ENCODE measurements at regions not wholly inside any gene's neighbourhood (a gene's known extent, or its start where the extent isn't known, plus 50 kb on each side); places are given as distances from the start of the nearest gene placed in this dataset.

- Mint-ChIP-seq H3K27me3 (ENCODE audit: low read depth) (peaks cover 20% of the 10 kb centered on the region), H3K4me3 (ENCODE audit: unreplicated experiment) (no peak overlapping the region), H3K4me1 (ENCODE audit: low read depth) (no peaks in the 10 kb centered on the region), H3K36me3 (ENCODE audit: low read depth) (no peaks in the 10 kb centered on the region), H3K27ac (ENCODE audit: unreplicated experiment) (no peak overlapping the region), H3K9me3 (ENCODE audit: low read depth) (no peaks in the 10 kb centered on the region)
- TF ChIP-seq CTCF (IDR thresholded peaks at IDR 0.05), result peak; percentile 83
- no peak for DNase-seq (ENCODE audit: low spot score)
Measured at GRCh38 chr5:42057254-42057690, 132.2 kb downstream of the FBXO4 start.

GRCh38 chr5:42059291-42059690 lies 134.2 kb downstream of the FBXO4 start:
- Mint-ChIP-seq H3K4me1 (ENCODE audit: low read depth) (no peaks in the 10 kb centered on the region), H3K27ac (ENCODE audit: unreplicated experiment) (no peak overlapping the region), H3K27me3 (ENCODE audit: low read depth) (peaks cover 13% of the 10 kb centered on the region), H3K36me3 (ENCODE audit: low read depth) (no peaks in the 10 kb centered on the region), H3K4me3 (ENCODE audit: unreplicated experiment) (no peak overlapping the region), H3K9me3 (ENCODE audit: low read depth) (no peaks in the 10 kb centered on the region)
- no peak for TF ChIP-seq CTCF (IDR thresholded peaks at IDR 0.05)
- no peak for DNase-seq (ENCODE audit: low spot score)

GRCh38 chr5:42059778-42060464 lies 134.8 kb downstream of the FBXO4 start:
- no peak overlapping the region for H3K27ac Mint-ChIP-seq (ENCODE audit: unreplicated experiment)
- H3K4me1 Mint-ChIP-seq (ENCODE audit: low read depth), result no peaks in the 10 kb centered on the region
- DNase-seq (ENCODE audit: low spot score), result no peak
- H3K27me3 Mint-ChIP-seq (ENCODE audit: low read depth), result peaks cover 13% of the 10 kb centered on the region
- TF ChIP-seq CTCF (IDR thresholded peaks at IDR 0.05), result no peak
- H3K9me3 Mint-ChIP-seq (ENCODE audit: low read depth), result no peaks in the 10 kb centered on the region
- no peak overlapping the region for H3K4me3 Mint-ChIP-seq (ENCODE audit: unreplicated experiment)
- H3K36me3 Mint-ChIP-seq (ENCODE audit: low read depth), result no peaks in the 10 kb centered on the region

- no peaks in the 10 kb centered on the region for H3K36me3 Mint-ChIP-seq (ENCODE audit: low read depth)
- H3K27me3 Mint-ChIP-seq (ENCODE audit: low read depth), result peaks cover 11% of the 10 kb centered on the region
- H3K9me3 Mint-ChIP-seq (ENCODE audit: low read depth), result no peaks in the 10 kb centered on the region
Measured at GRCh38 chr5:42061121-42061520, 136.0 kb downstream of the FBXO4 start.

GRCh38 chr5:42064821-42065220 lies 139.7 kb downstream of the FBXO4 start:
- Mint-ChIP-seq H3K4me3 (ENCODE audit: unreplicated experiment) (no peak overlapping the region), H3K36me3 (ENCODE audit: low read depth) (no peaks in the 10 kb centered on the region), H3K4me1 (ENCODE audit: low read depth) (no peaks in the 10 kb centered on the region), H3K27me3 (ENCODE audit: low read depth) (peaks cover 10% of the 10 kb centered on the region), H3K9me3 (ENCODE audit: low read depth) (no peaks in the 10 kb centered on the region), H3K27ac (ENCODE audit: unreplicated experiment) (no peak overlapping the region)
- TF ChIP-seq CTCF (IDR thresholded peaks at IDR 0.05), result no peak
- no peak for DNase-seq (ENCODE audit: low spot score)

More at GRCh38 chr5:42061121-42061520, 136.0 kb downstream of the FBXO4 start:
- DNase-seq (ENCODE audit: low spot score), result no peak
- Mint-ChIP-seq H3K4me3 (ENCODE audit: unreplicated experiment) (no peak overlapping the region), H3K4me1 (ENCODE audit: low read depth) (no peaks in the 10 kb centered on the region), H3K27ac (ENCODE audit: unreplicated experiment) (no peak overlapping the region)
- TF ChIP-seq CTCF (IDR thresholded peaks at IDR 0.05), result no peak

Measured in chondrocyte (in vitro differentiated cells).